Activated CD8-positive, alpha-beta T cell treated with anti-CD3 and anti-CD28 coated beads for 36 hours (primary cell): ENCODE measurements at regions not wholly inside any gene's neighbourhood (a gene's known extent, or its start where the extent isn't known, plus 50 kb on each side); places are given as distances from the start of the nearest gene placed in this dataset.

Experiments used
- ATAC-seq: fragments of 200-7000 bp; cut with Tn5 transposase; one replicate; pipeline ENCODE4 v1.10.0; 2021; ENCODE audit warnings: mild to moderate bottlenecking, moderate library complexity
- CTCF ChIA-PET: fragments of 350-600 bp; sonication (Branson Sonifier 250); formaldehyde crosslinking; loops from one replicate; lab custom pipeline; 2021; ENCODE audit warnings: antibody characterized with exemption; lab: Charles Lee
- POLR2A ChIA-PET: fragments of 350-600 bp; sonication (Branson Sonifier 250); formaldehyde crosslinking; loops from one replicate; lab custom pipeline; 2021; ENCODE audit warnings: antibody characterized with exemption; lab: Charles Lee
- DNase-seq: peaks from one replicate; pipeline ENCODE4 v3.0.0-alpha.2; 2020
- H3K27ac Mint-ChIP-seq: one replicate; pipeline ENCODE4 v1.8.0; 2021; ENCODE audit warnings: mild to moderate bottlenecking, mixed read lengths
- H3K27me3 Mint-ChIP-seq: one replicate; pipeline ENCODE4 v1.8.0; 2021; ENCODE audit warnings: mixed read lengths
- H3K36me3 Mint-ChIP-seq: one replicate; pipeline ENCODE4 v1.8.0; 2021; ENCODE audit warnings: low read depth, mixed read lengths
- H3K4me1 Mint-ChIP-seq: one replicate; pipeline ENCODE4 v1.8.0; 2021; ENCODE audit warnings: low read depth, mixed read lengths
- H3K4me3 Mint-ChIP-seq: one replicate; pipeline ENCODE4 v1.8.0; 2021; ENCODE audit warnings: mild to moderate bottlenecking, moderate library complexity, mixed read lengths
- H3K9me3 Mint-ChIP-seq: one replicate; pipeline ENCODE4 v1.8.0; 2021; ENCODE audit warnings: mixed read lengths
- intact Hi-C: fragments of 100-400 bp; cut with micrococcal nuclease; formaldehyde crosslinking; loops from one replicate; pipeline ENCODE4 v1.10.0; 2022
- TF ChIP-seq, protein P1 (sequence below): fragments of 200-600 bp; IDR thresholded peaks from one replicate; pipeline ENCODE4 v1.8.0; 2022; ENCODE audit warnings: antibody characterized with exemption, mild to moderate bottlenecking

GRCh38 chr4:34043131-34043530, 2201.2 kb downstream of the ARAP2 start:
- Mint-ChIP-seq H3K27ac (no peak overlapping the region), H3K27me3 (no peaks in the 10 kb centered on the region), H3K36me3 (no peaks in the 10 kb centered on the region), H3K4me3 (no peak overlapping the region), H3K4me1 (no peaks in the 10 kb centered on the region), H3K9me3 (peaks cover 12% of the 10 kb centered on the region)
- intact Hi-C loops, result no loop called here
- TF ChIP-seq, protein P1, sequence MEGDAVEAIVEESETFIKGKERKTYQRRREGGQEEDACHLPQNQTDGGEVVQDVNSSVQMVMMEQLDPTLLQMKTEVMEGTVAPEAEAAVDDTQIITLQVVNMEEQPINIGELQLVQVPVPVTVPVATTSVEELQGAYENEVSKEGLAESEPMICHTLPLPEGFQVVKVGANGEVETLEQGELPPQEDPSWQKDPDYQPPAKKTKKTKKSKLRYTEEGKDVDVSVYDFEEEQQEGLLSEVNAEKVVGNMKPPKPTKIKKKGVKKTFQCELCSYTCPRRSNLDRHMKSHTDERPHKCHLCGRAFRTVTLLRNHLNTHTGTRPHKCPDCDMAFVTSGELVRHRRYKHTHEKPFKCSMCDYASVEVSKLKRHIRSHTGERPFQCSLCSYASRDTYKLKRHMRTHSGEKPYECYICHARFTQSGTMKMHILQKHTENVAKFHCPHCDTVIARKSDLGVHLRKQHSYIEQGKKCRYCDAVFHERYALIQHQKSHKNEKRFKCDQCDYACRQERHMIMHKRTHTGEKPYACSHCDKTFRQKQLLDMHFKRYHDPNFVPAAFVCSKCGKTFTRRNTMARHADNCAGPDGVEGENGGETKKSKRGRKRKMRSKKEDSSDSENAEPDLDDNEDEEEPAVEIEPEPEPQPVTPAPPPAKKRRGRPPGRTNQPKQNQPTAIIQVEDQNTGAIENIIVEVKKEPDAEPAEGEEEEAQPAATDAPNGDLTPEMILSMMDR, result no peak
- DNase-seq (no peak), ATAC-seq (no peak)
- ChIA-PET POLR2A (no interaction called here), CTCF (no interaction called here)

- no peak for DNase-seq
- Mint-ChIP-seq H3K27ac (no peak overlapping the region), H3K36me3 (no peaks in the 10 kb centered on the region), H3K4me3 (no peak overlapping the region), H3K27me3 (no peaks in the 10 kb centered on the region), H3K4me1 (no peaks in the 10 kb centered on the region), H3K9me3 (peaks cover 15% of the 10 kb centered on the region)
- ChIA-PET CTCF (no interaction called here), POLR2A (no interaction called here)
- intact Hi-C loops, result no loop called here
- TF ChIP-seq, protein P1, result no peak
- no peak for ATAC-seq
Measured at GRCh38 chr4:34046580-34046979, 2197.7 kb downstream of the ARAP2 start.

DNA sequence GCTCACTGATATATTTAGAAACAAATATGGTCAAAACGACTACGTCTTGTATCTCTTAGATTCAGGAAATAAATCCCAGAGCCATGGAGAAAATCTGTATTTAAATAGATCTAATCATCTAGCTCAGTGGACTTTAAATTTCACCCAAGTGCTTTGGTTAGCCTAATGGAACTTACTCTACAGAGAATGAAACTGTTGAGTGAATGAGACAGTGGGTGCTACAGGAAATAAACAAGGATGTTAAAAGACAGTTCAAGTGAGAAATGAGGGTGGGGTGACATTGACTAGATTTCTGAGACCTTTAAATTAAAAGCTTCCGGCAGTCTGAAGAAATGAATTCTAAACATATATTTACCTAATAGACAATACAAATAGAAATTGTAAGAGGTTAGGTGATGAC, 2197.0 kb downstream of the ARAP2 start:
- Mint-ChIP-seq H3K36me3 (no peaks in the 10 kb centered on the region), H3K27ac (no peak overlapping the region), H3K4me1 (no peaks in the 10 kb centered on the region), H3K4me3 (no peak overlapping the region), H3K27me3 (no peaks in the 10 kb centered on the region), H3K9me3 (peaks cover 13% of the 10 kb centered on the region)
- ChIA-PET CTCF (no interaction called here), POLR2A (no interaction called here)
- DNase-seq, result no peak
- TF ChIP-seq, protein P1, result no peak
- ATAC-seq, result no peak
- intact Hi-C loops, result no loop called here

GRCh38 chr4:34066126-34066525, 2178.2 kb downstream of the ARAP2 start:
- no peak overlapping the region for H3K4me3 Mint-ChIP-seq
- CTCF ChIA-PET, result no interaction called here
- no peaks in the 10 kb centered on the region for H3K36me3 Mint-ChIP-seq
- POLR2A ChIA-PET, result no interaction called here
- peaks cover 1% of the 10 kb centered on the region for H3K9me3 Mint-ChIP-seq
- intact Hi-C loops, result no loop called here
- ATAC-seq (no peak), DNase-seq (no peak)
- TF ChIP-seq, protein P1, result no peak
- no peak overlapping the region for H3K27ac Mint-ChIP-seq
- no peaks in the 10 kb centered on the region for H3K4me1 Mint-ChIP-seq
- H3K27me3 Mint-ChIP-seq, result no peaks in the 10 kb centered on the region

DNA sequence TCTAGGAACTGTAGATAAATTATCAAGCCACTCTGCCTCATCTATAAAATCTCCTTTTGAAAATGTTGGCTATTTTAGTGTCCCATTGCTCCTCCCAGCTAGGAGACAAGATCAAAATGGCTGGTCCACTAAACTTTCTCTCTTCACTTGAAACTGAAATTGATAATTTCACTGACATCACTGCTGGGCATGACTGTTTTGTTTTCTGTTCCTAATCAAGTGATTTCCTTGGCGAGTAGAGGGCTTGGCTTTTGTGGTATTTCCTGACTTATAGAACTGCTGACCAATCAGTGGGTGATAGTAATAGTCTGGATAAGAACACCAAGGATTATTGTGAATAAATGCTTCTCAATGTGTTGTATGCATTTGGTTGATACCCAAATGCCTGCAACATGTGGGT, 2152.9 kb downstream of the ARAP2 start:
- Mint-ChIP-seq H3K9me3 (peaks cover 4% of the 10 kb centered on the region), H3K4me3 (no peak overlapping the region), H3K4me1 (no peaks in the 10 kb centered on the region), H3K27me3 (no peaks in the 10 kb centered on the region), H3K27ac (no peak overlapping the region), H3K36me3 (no peaks in the 10 kb centered on the region)
- POLR2A ChIA-PET, result no interaction called here
- intact Hi-C loops, result no loop called here
- CTCF ChIA-PET, result no interaction called here
- ATAC-seq (no peak), DNase-seq (no peak)
- TF ChIP-seq, protein P1, result no peak
